ENCODE measurements at regions not wholly inside any gene's neighbourhood (a gene's known extent, or its start where the extent isn't known, plus 50 kb on each side); places are given as distances from the start of the nearest gene placed in this dataset.

GRCh38 chr10:69718951-69719350 lies 82.8 kb upstream of the COL13A1 start:
- no peak for TF ChIP-seq CTCF (IDR thresholded peaks at IDR 0.05 in 8 of 11, conservative IDR thresholded peaks at IDR 0.05 in 3 of 11)
- TF ChIP-seq POLR2A (IDR thresholded peaks at IDR 0.05): no peak
